PFSK-1 (cell line): ENCODE measurements at regions not wholly inside any gene's neighbourhood (a gene's known extent, or its start where the extent isn't known, plus 50 kb on each side); places are given as distances from the start of the nearest gene placed in this dataset.

Experiments used
- FOXP2 ChIP-seq: optimal IDR thresholded peaks from 2 replicates; pipeline ENCODE3; 2011; ENCODE audit warnings: borderline replicate concordance, control low read depth, inconsistent platforms; ENCODE audit not compliant: insufficient read depth; ENCODE audit errors: extremely low read length, extremely low read depth
- POLR2AphosphoS5 ChIP-seq: IDR thresholded peaks from 2 replicates; pipeline ENCODE4 v1.6.1; 2012; ENCODE audit warnings: low read depth, mild to moderate bottlenecking, control low read depth, low read length, moderate library complexity
- REST ChIP-seq, 2 experiments: IDR thresholded peaks; 2 replicates each; pipeline versions ENCODE4 v1.6.1 to v1.8.0; 2011 to 2012; ENCODE audit warnings: low read depth in 2 of 2, low read length in 2 of 2, control low read depth in 1 of 2, inconsistent platforms in 1 of 2, mild to moderate bottlenecking in 1 of 2, moderate library complexity in 1 of 2; ENCODE audit not compliant: insufficient read depth in 1 of 2
- SIN3A ChIP-seq: IDR thresholded peaks from 2 replicates; pipeline ENCODE4 v1.6.1; 2012; ENCODE audit warnings: mild to moderate bottlenecking, low read length, moderate library complexity, borderline replicate concordance; ENCODE audit not compliant: insufficient read depth
- TAF1 ChIP-seq: IDR thresholded peaks from 2 replicates; pipeline ENCODE4 v1.6.1; 2012; ENCODE audit warnings: low read length, control low read depth, borderline replicate concordance; ENCODE audit not compliant: insufficient read depth

- no peak for TF ChIP-seq FOXP2
- no peak for TF ChIP-seq POLR2AphosphoS5
- no peak for TF ChIP-seq TAF1
- no peak for TF ChIP-seq REST (IDR thresholded peaks at IDR 0.05; ENCODE audit: insufficient read depth in 1 of 2, low read depth in 2 of 2, low read length in 2 of 2)
- TF ChIP-seq SIN3A: no peak
Measured at GRCh38 chr2:144011553-144011952, 508.4 kb downstream of the ZEB2 start.

GRCh38 chr2:144011098-144011497 is 508.8 kb downstream of the ZEB2 start:
- no peak for TF ChIP-seq SIN3A
- TF ChIP-seq FOXP2: no peak
- TF ChIP-seq REST (IDR thresholded peaks at IDR 0.05; ENCODE audit: insufficient read depth in 1 of 2, low read depth in 2 of 2, low read length in 2 of 2): no peak
- no peak for TF ChIP-seq POLR2AphosphoS5
- no peak for TF ChIP-seq TAF1

DNA sequence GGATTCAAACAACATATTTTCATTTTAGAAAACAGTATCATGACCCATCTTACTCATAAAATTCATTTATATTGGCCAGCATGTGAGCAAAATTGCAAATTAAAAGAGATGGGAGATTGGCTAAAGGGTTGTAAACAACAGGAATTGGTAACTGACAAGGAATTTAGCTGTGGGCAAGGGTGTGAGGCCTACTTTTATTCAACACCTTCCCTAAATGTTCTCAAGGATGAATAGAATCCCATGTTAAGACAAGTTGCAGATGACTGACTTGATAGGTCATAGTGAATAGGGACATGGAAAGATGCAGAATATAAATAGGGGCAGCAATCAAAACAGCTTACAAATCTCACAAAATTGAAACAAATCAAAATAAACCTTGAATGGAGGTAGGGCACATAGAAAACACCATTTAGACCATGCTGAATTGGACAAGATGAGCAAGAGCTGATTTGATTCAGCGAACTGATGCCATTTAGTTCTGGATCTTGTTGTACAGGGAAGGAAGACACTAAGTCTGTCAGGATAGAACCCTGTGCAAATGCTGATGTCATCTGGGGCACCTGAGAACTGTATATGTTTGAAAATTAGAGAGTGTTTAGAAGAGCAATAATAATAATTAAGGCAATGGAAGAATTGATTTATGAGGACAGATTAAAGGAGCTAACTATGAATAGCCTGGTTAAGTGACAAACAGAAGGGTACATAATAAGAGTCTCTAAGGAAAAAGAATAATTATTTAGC is 509.7 kb downstream of the ZEB2 start:
- no peak for TF ChIP-seq FOXP2
- TF ChIP-seq POLR2AphosphoS5: no peak
- TF ChIP-seq SIN3A: no peak
- TF ChIP-seq REST (IDR thresholded peaks at IDR 0.05; ENCODE audit: insufficient read depth in 1 of 2, low read depth in 2 of 2, low read length in 2 of 2): no peak
- TF ChIP-seq TAF1: no peak

- TF ChIP-seq POLR2AphosphoS5 (no peak), TAF1 (no peak), FOXP2 (no peak), SIN3A (no peak), REST (IDR thresholded peaks at IDR 0.05; ENCODE audit: insufficient read depth in 1 of 2, low read depth in 2 of 2, low read length in 2 of 2) (no peak)
Measured at GRCh38 chr2:144006139-144006538, 513.8 kb downstream of the ZEB2 start.
